ENCODE measurements at regions not wholly inside any gene's neighbourhood (a gene's known extent, or its start where the extent isn't known, plus 50 kb on each side); places are given as distances from the start of the nearest gene placed in this dataset.

GRCh38 chr3:96072226-96072625, 742.2 kb upstream of the EPHA6 start:
- ATAC-seq (no peak), DNase-seq (no peak)
- TF ChIP-seq CTCF (IDR thresholded peaks at IDR 0.05) = no peak
- Histone ChIP-seq H3K4me3 (ENCODE audit: low read length) (no peak overlapping the region), H3K9me3 (ENCODE audit: control insufficient read depth, insufficient read depth, low read length) (peaks cover 16% of the 10 kb centered on the region), H3K4me1 (ENCODE audit: control insufficient read depth, insufficient read depth, low read length) (no peaks in the 10 kb centered on the region), H3K27me3 (ENCODE audit: control insufficient read depth, insufficient read depth, low read length) (no peaks in the 10 kb centered on the region), H3K27ac (ENCODE audit: low read length) (no peak overlapping the region), H3K36me3 (ENCODE audit: control insufficient read depth, insufficient read depth, low read length) (no peaks in the 10 kb centered on the region)
- no peak overlapping the region for H3K27ac Mint-ChIP-seq
- intact Hi-C loops (cut with micrococcal nuclease) = no loop called here
- peaks cover 10 to 18% of the 10 kb centered on the region in 2 donors for H3K9me3 Mint-ChIP-seq
- no peaks in the 10 kb centered on the region for H3K4me1 Mint-ChIP-seq
- no peak overlapping the region for H3K4me3 Mint-ChIP-seq
- H3K36me3 Mint-ChIP-seq = peaks cover 8% of the 10 kb centered on the region
- H3K27me3 Mint-ChIP-seq (ENCODE audit: low read depth in 2 of 2) = no peaks in the 10 kb centered on the region

- Histone ChIP-seq H3K27me3 (ENCODE audit: control insufficient read depth, insufficient read depth, low read length) (no peaks in the 10 kb centered on the region), H3K4me3 (ENCODE audit: low read length) (no peak overlapping the region), H3K4me1 (ENCODE audit: control insufficient read depth, insufficient read depth, low read length) (no peaks in the 10 kb centered on the region), H3K27ac (ENCODE audit: low read length) (no peak overlapping the region), H3K9me3 (ENCODE audit: control insufficient read depth, insufficient read depth, low read length) (no peaks in the 10 kb centered on the region), H3K36me3 (ENCODE audit: control insufficient read depth, insufficient read depth, low read length) (no peaks in the 10 kb centered on the region)
- DNase-seq = no peak
- Mint-ChIP-seq H3K27me3 (ENCODE audit: low read depth in 2 of 2) (no peaks in the 10 kb centered on the region), H3K4me1 (no peaks in the 10 kb centered on the region), H3K4me3 (no peak overlapping the region), H3K27ac (no peak overlapping the region), H3K36me3 (peaks cover 7% of the 10 kb centered on the region), H3K9me3 (peaks cover 6 to 14% of the 10 kb centered on the region in 2 donors)
- WGBS (ENCODE audit: insufficient coverage) = 80% methylated on average over 1 of the region's 1 CpG
- intact Hi-C loops (cut with micrococcal nuclease) = no loop called here
- TF ChIP-seq CTCF (IDR thresholded peaks at IDR 0.05) = no peak
- no peak for ATAC-seq
These were observed 730.8 kb upstream of the EPHA6 start for GRCh38 chr3:96083610-96084009.

GRCh38 chr3:96086018-96086417, 728.4 kb upstream of the EPHA6 start:
- peaks cover 6 to 17% of the 10 kb centered on the region in 2 donors for H3K9me3 Mint-ChIP-seq
- Histone ChIP-seq H3K27ac (ENCODE audit: low read length) (no peak overlapping the region), H3K27me3 (ENCODE audit: control insufficient read depth, insufficient read depth, low read length) (no peaks in the 10 kb centered on the region), H3K9me3 (ENCODE audit: control insufficient read depth, insufficient read depth, low read length) (peaks cover 2% of the 10 kb centered on the region), H3K4me1 (ENCODE audit: control insufficient read depth, insufficient read depth, low read length) (no peaks in the 10 kb centered on the region), H3K36me3 (ENCODE audit: control insufficient read depth, insufficient read depth, low read length) (no peaks in the 10 kb centered on the region), H3K4me3 (ENCODE audit: low read length) (no peak overlapping the region)
- intact Hi-C loops (cut with micrococcal nuclease) = no loop called here
- peaks cover 7% of the 10 kb centered on the region for H3K36me3 Mint-ChIP-seq
- no peak for TF ChIP-seq CTCF (IDR thresholded peaks at IDR 0.05)
- no peak overlapping the region for H3K4me3 Mint-ChIP-seq
- no peak for ATAC-seq
- H3K27me3 Mint-ChIP-seq (ENCODE audit: low read depth in 2 of 2) = no peaks in the 10 kb centered on the region
- no peaks in the 10 kb centered on the region for H3K4me1 Mint-ChIP-seq
- no peak overlapping the region for H3K27ac Mint-ChIP-seq
- no peak for DNase-seq
- WGBS (ENCODE audit: insufficient coverage) = 63% methylated on average over 1 of the region's 2 CpGs

- Histone ChIP-seq H3K27me3 (ENCODE audit: control insufficient read depth, insufficient read depth, low read length) (no peaks in the 10 kb centered on the region), H3K36me3 (ENCODE audit: control insufficient read depth, insufficient read depth, low read length) (no peaks in the 10 kb centered on the region), H3K4me3 (ENCODE audit: low read length) (no peak overlapping the region), H3K4me1 (ENCODE audit: control insufficient read depth, insufficient read depth, low read length) (no peaks in the 10 kb centered on the region), H3K9me3 (ENCODE audit: control insufficient read depth, insufficient read depth, low read length) (no peaks in the 10 kb centered on the region), H3K27ac (ENCODE audit: low read length) (no peak overlapping the region)
- H3K27me3 Mint-ChIP-seq (ENCODE audit: low read depth in 2 of 2) = no peaks in the 10 kb centered on the region
- no peak for ATAC-seq
- WGBS (ENCODE audit: insufficient coverage) = 0% methylated on average over 1 of the region's 2 CpGs
- H3K4me3 Mint-ChIP-seq = no peak overlapping the region
- no peak for TF ChIP-seq CTCF (IDR thresholded peaks at IDR 0.05)
- H3K36me3 Mint-ChIP-seq = no peaks in the 10 kb centered on the region
- H3K9me3 Mint-ChIP-seq = peaks cover 10 to 11% of the 10 kb centered on the region in 2 donors
- no peak for DNase-seq
- H3K27ac Mint-ChIP-seq = no peak overlapping the region
- intact Hi-C loops (cut with micrococcal nuclease) = no loop called here
- no peaks in the 10 kb centered on the region for H3K4me1 Mint-ChIP-seq
These were observed 713.3 kb upstream of the EPHA6 start for GRCh38 chr3:96101006-96101560.

Measured in natural killer cell (primary cell).